Caco-2 (cell line): ENCODE measurements at regions not wholly inside any gene's neighbourhood (a gene's known extent, or its start where the extent isn't known, plus 50 kb on each side); places are given as distances from the start of the nearest gene placed in this dataset.

ENCODE experiments used
- BruUV-seq: library from RNA; stranded (reverse); fragments of 400-500 nt; replicated peaks from 2 replicates; lab custom pipeline; 2021; lab: Mats Ljungman, UMichigan
- CTCF ChIA-PET: fragments of 300-600 bp; sonication (Branson Sonifier 250); formaldehyde crosslinking; loops from one replicate; lab custom pipeline; 2022; ENCODE audit warnings: antibody characterized with exemption; lab: Charles Lee
- POLR2A ChIA-PET: fragments of 300-600 bp; sonication (Branson Sonifier 250); formaldehyde crosslinking; loops from one replicate; lab custom pipeline; 2022; ENCODE audit warnings: antibody characterized with exemption; lab: Charles Lee
- DNase-seq, 2 experiments: peaks; one replicate each; pipeline versions ENCODE4 v3.0.0 to v3.0.0-alpha.2; 2020 to 2022
- H3K27me3 ChIP-seq: replicated peaks from 2 replicates; pipeline ENCODE4 v1.6.0; 2011; ENCODE audit warnings: low read length; ENCODE audit not compliant: control insufficient read depth, insufficient read depth
- H3K36me3 ChIP-seq: 2 replicates; pipeline ENCODE4 v1.5.1; 2011; ENCODE audit warnings: low read length; ENCODE audit not compliant: control insufficient read depth, insufficient read depth
- H3K4me1 ChIP-seq: fragments of 250-450 bp; sonication (Bioruptor Pico); 2 replicates; pipeline ENCODE4 v1.5.1; 2020; ENCODE audit warnings: mild to moderate bottlenecking
- H3K4me3 ChIP-seq: 2 replicates; pipeline ENCODE4 v1.5.1; 2011; ENCODE audit warnings: low read depth, mild to moderate bottlenecking, control low read depth, low read length
- H3K9me3 ChIP-seq: fragments of 250-450 bp; sonication (Bioruptor Pico); 2 replicates; pipeline ENCODE4 v1.5.1; 2020; ENCODE audit warnings: mild to moderate bottlenecking, moderate library complexity
- H3K27ac Mint-ChIP-seq: one replicate; pipeline ENCODE4 v1.8.0; 2022; ENCODE audit warnings: mixed read lengths; ENCODE audit not compliant: unreplicated experiment
- H3K27me3 Mint-ChIP-seq: one replicate; pipeline ENCODE4 v1.8.0; 2022; ENCODE audit warnings: mixed read lengths; ENCODE audit not compliant: insufficient read depth, unreplicated experiment
- H3K36me3 Mint-ChIP-seq: one replicate; pipeline ENCODE4 v1.8.0; 2022; ENCODE audit warnings: mild to moderate bottlenecking, mixed read lengths; ENCODE audit not compliant: insufficient read depth, unreplicated experiment
- H3K4me1 Mint-ChIP-seq: one replicate; pipeline ENCODE4 v1.8.0; 2022; ENCODE audit warnings: low read depth, mixed read lengths; ENCODE audit not compliant: unreplicated experiment
- H3K4me3 Mint-ChIP-seq: one replicate; pipeline ENCODE4 v1.8.0; 2022; ENCODE audit warnings: mild to moderate bottlenecking, moderate library complexity, mixed read lengths; ENCODE audit not compliant: unreplicated experiment
- H3K9me3 Mint-ChIP-seq: one replicate; pipeline ENCODE4 v1.8.0; 2022; ENCODE audit warnings: mixed read lengths; ENCODE audit not compliant: unreplicated experiment
- CTCF ChIP-seq, 2 experiments: fragments of 200-600 bp in 1 of 2; IDR thresholded peaks; 1 replicate in 1 of 2; 2 replicates in 1 of 2; pipeline versions ENCODE4 v1.5.1 to v1.8.0; 2011 to 2022; ENCODE audit warnings: antibody characterized with exemption in 1 of 2, control low read depth in 1 of 2, inconsistent platforms in 1 of 2, low read depth in 1 of 2, low read length in 1 of 2, mild to moderate bottlenecking in 1 of 2, moderate library complexity in 1 of 2; ENCODE audit not compliant: insufficient read depth in 1 of 2, severe bottlenecking in 1 of 2, unreplicated experiment in 1 of 2
- intact Hi-C: fragments of 100-400 bp; cut with micrococcal nuclease; formaldehyde crosslinking; loops from one replicate; pipeline ENCODE4 v1.10.0; 2022; ENCODE audit not compliant: unreplicated experiment

- Mint-ChIP-seq H3K4me1 (peaks cover 4% of the 10 kb centered on the region), H3K36me3 (no peaks in the 10 kb centered on the region), H3K9me3 (no peaks in the 10 kb centered on the region), H3K4me3 (no peak overlapping the region), H3K27ac (no peak overlapping the region), H3K27me3 (no peaks in the 10 kb centered on the region)
- H3K4me1 ChIP-seq, result no peaks in the 10 kb centered on the region
- H3K9me3 ChIP-seq, result no peaks in the 10 kb centered on the region
- H3K27me3 ChIP-seq, result no peaks in the 10 kb centered on the region
- ChIA-PET CTCF (interaction anchor here (0.5 kb wide), 1 partner anchor 139 kb away, joined by 3 read pairs; no protein-coding TSS in a partner anchor), POLR2A (no interaction called here)
- no peak for DNase-seq
- no peaks in the 10 kb centered on the region for H3K36me3 ChIP-seq
- no peak overlapping the region for H3K4me3 ChIP-seq
- BruUV-seq, result no TSS peak
- intact Hi-C loops, result no loop called here
- no peak for TF ChIP-seq CTCF (IDR thresholded peaks at IDR 0.05; ENCODE audit: insufficient read depth in 1 of 2, low read depth in 1 of 2, low read length in 1 of 2, severe bottlenecking in 1 of 2, unreplicated experiment in 1 of 2)
These were observed 625.2 kb downstream of the DIAPH3 start for GRCh38 chr13:59538512-59538911.

GRCh38 chr13:59542303-59542702, 621.4 kb downstream of the DIAPH3 start:
- H3K36me3 Mint-ChIP-seq, result no peaks in the 10 kb centered on the region
- no peaks in the 10 kb centered on the region for H3K9me3 Mint-ChIP-seq
- no peaks in the 10 kb centered on the region for H3K27me3 Mint-ChIP-seq
- H3K4me3 ChIP-seq, result no peak overlapping the region
- H3K4me1 ChIP-seq, result no peaks in the 10 kb centered on the region
- no peaks in the 10 kb centered on the region for H3K4me1 Mint-ChIP-seq
- no peak for TF ChIP-seq CTCF (IDR thresholded peaks at IDR 0.05; ENCODE audit: insufficient read depth in 1 of 2, low read depth in 1 of 2, low read length in 1 of 2, severe bottlenecking in 1 of 2, unreplicated experiment in 1 of 2)
- H3K27ac Mint-ChIP-seq, result no peak overlapping the region
- ChIA-PET CTCF (no interaction called here), POLR2A (no interaction called here)
- DNase-seq, result no peak
- no peaks in the 10 kb centered on the region for H3K9me3 ChIP-seq
- no peaks in the 10 kb centered on the region for H3K27me3 ChIP-seq
- intact Hi-C loops, result no loop called here
- no peaks in the 10 kb centered on the region for H3K36me3 ChIP-seq
- no peak overlapping the region for H3K4me3 Mint-ChIP-seq
- BruUV-seq, result no TSS peak

GRCh38 chr13:59543418-59543817, 620.3 kb downstream of the DIAPH3 start:
- H3K36me3 ChIP-seq, result no peaks in the 10 kb centered on the region
- Mint-ChIP-seq H3K27me3 (no peaks in the 10 kb centered on the region), H3K9me3 (no peaks in the 10 kb centered on the region), H3K27ac (no peak overlapping the region), H3K4me1 (no peaks in the 10 kb centered on the region), H3K36me3 (no peaks in the 10 kb centered on the region), H3K4me3 (no peak overlapping the region)
- POLR2A ChIA-PET, result no interaction called here
- CTCF ChIA-PET, result no interaction called here
- H3K9me3 ChIP-seq, result no peaks in the 10 kb centered on the region
- TF ChIP-seq CTCF (IDR thresholded peaks at IDR 0.05; ENCODE audit: insufficient read depth in 1 of 2, low read depth in 1 of 2, low read length in 1 of 2, severe bottlenecking in 1 of 2, unreplicated experiment in 1 of 2), result no peak
- no peaks in the 10 kb centered on the region for H3K27me3 ChIP-seq
- no peak for DNase-seq
- BruUV-seq, result no TSS peak
- no peak overlapping the region for H3K4me3 ChIP-seq
- H3K4me1 ChIP-seq, result no peaks in the 10 kb centered on the region
- intact Hi-C loops, result no loop called here
